ENCODE measurements at regions not wholly inside any gene's neighbourhood (a gene's known extent, or its start where the extent isn't known, plus 50 kb on each side); places are given as distances from the start of the nearest gene placed in this dataset.

DNA sequence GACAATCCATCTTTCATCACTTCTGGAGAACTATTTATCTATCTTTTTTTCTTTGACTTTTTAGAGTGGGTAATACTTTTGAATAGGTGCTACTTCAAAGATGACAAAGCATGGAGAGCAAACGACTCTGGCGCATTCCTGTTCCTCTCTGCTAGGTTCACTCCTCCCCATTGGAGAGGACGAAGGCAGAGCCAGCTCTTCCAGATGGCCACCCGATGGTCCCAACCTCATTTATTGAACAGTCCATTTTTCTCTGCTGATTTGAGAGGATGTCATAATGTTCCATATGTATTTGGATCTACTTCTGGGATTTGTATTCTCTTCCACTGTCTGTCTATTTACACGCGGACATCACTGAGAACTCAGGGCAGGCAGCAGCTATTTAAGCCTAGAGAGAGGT, 284.3 kb upstream of the CXCR4 start:
- H3K4me3 ChIP-seq (ENCODE audit: low read depth, low read length): no peak overlapping the region
- DNase-seq (ENCODE audit: low read depth): no peak
- in situ Hi-C loops (cut with HindIII; ENCODE audit: low sequenced_read_pairs): no loop called here
- no peak for TF ChIP-seq CTCF (IDR thresholded peaks at IDR 0.05; ENCODE audit: low read depth, low read length, missing control alignments)

GRCh38 chr2:136399667-136400289, 281.8 kb upstream of the CXCR4 start:
- TF ChIP-seq CTCF (IDR thresholded peaks at IDR 0.05; ENCODE audit: low read depth, low read length, missing control alignments): no peak
- no peak overlapping the region for H3K4me3 ChIP-seq (ENCODE audit: low read depth, low read length)
- DNase-seq (ENCODE audit: low read depth): no peak
- in situ Hi-C loops (cut with HindIII; ENCODE audit: low sequenced_read_pairs): no loop called here

- DNase-seq (ENCODE audit: low read depth): no peak
- H3K4me3 ChIP-seq (ENCODE audit: low read depth, low read length): no peak overlapping the region
- in situ Hi-C loops (cut with HindIII; ENCODE audit: low sequenced_read_pairs): no loop called here
- TF ChIP-seq CTCF (IDR thresholded peaks at IDR 0.05; ENCODE audit: low read depth, low read length, missing control alignments): no peak
Observed at GRCh38 chr2:136395582-136395981, 277.6 kb upstream of the CXCR4 start.

- no peak for DNase-seq (ENCODE audit: low read depth)
- TF ChIP-seq CTCF (IDR thresholded peaks at IDR 0.05; ENCODE audit: low read depth, low read length, missing control alignments): no peak
- in situ Hi-C loops (cut with HindIII; ENCODE audit: low sequenced_read_pairs): no loop called here
- H3K4me3 ChIP-seq (ENCODE audit: low read depth, low read length): no peak overlapping the region
Observed at GRCh38 chr2:136394136-136395060, 276.4 kb upstream of the CXCR4 start.

DNA sequence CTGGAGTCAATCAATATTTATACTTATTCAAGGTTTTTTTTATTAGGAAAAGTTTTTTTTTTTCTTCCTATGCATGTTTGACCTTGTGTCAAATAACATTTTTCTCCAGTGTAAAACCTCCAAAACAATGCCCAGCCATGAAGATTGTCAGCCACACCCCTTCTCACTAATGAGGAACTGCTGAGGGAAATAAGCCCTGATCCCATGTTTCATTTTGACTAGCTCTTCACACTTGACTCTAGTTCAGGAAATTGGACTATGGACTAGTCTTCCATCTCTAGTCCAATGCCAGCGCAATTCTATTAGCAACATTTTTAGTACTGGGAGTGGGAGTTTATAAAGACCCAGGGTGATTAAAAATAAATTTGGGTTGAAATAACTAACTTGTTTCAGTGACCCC, 275.6 kb upstream of the CXCR4 start:
- H3K4me3 ChIP-seq (ENCODE audit: low read depth, low read length): no peak overlapping the region
- TF ChIP-seq CTCF (IDR thresholded peaks at IDR 0.05; ENCODE audit: low read depth, low read length, missing control alignments): no peak
- in situ Hi-C loops (cut with HindIII; ENCODE audit: low sequenced_read_pairs): no loop called here
- no peak for DNase-seq (ENCODE audit: low read depth)

GRCh38 chr2:136392897-136393505, 275.1 kb upstream of the CXCR4 start:
- TF ChIP-seq CTCF (IDR thresholded peaks at IDR 0.05; ENCODE audit: low read depth, low read length, missing control alignments): no peak
- H3K4me3 ChIP-seq (ENCODE audit: low read depth, low read length): no peak overlapping the region
- in situ Hi-C loops (cut with HindIII; ENCODE audit: low sequenced_read_pairs): no loop called here
- no peak for DNase-seq (ENCODE audit: low read depth)

All from astrocyte of the cerebellum (primary cell).